HG03097 (cell line): ENCODE measurements at regions not wholly inside any gene's neighbourhood (a gene's known extent, or its start where the extent isn't known, plus 50 kb on each side); places are given as distances from the start of the nearest gene placed in this dataset.
A peak's percentile ranks its signal among the peaks of the same experiment; 100 is the strongest.

Experiments used
- ATAC-seq: cut with Tn5 transposase; IDR thresholded peaks from one replicate; pipeline ENCODE4 v1.9.1; 2021; ENCODE audit not compliant: unreplicated experiment, low FRiP score

DNA sequence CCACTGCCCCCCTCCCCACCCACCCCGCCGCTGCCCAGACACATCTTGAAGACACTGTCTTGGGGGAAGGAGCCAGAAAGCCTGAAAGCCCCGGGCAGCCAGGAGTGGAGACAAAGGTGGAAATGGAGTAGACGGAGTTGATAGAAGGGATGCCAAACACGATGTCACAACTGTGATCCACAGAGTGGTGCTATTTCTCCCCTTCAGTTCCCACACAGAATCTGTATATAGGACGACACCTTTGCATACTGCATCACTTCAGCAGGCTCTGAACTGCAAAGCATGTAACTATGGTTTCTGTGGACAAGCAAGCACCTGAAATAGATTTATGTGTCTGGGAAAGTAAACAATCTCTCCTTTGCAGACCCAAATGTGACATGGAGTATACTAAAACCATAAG lies 56.4 kb upstream of the F13A1 start:
- no peak for ATAC-seq

DNA sequence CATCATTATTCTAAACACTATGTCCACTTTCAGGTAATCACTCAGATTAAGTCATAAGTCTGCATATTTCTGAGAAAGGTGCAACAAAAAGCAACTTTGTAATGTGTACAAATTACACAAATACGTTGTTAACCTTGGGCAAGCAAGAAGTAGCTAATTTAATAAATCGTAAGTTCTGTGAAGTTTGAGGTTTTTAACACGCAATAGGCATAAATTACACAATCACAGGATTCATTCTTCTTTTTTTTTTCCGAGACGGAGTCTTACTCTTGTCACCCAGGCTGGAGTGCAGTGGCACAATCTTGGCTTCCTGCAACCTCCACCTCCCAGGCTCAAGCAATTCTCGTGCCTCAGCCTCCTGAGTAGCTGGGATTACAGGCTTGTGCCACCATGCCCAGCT lies 57.2 kb upstream of the F13A1 start:
- ATAC-seq: no peak

DNA sequence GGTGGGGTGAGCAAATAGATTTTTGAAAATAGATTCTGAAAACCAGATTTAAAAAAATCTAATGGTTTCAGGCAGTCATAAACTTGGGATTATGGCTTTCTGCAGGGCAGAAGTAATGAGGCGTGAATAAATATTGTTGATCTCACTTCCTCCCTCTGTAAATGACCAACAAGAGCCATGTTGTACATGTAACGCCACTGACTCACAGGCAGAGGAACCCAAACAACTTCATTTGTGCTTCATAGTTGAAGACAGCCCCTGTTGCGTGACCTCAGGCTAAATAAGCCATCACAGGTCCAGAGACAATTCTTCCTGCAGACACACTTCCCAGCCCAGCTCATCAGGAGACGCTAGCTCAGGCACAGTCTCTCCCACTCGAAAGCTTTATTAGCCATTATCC lies 59.1 kb upstream of the F13A1 start:
- peak; percentile 45 for ATAC-seq

DNA sequence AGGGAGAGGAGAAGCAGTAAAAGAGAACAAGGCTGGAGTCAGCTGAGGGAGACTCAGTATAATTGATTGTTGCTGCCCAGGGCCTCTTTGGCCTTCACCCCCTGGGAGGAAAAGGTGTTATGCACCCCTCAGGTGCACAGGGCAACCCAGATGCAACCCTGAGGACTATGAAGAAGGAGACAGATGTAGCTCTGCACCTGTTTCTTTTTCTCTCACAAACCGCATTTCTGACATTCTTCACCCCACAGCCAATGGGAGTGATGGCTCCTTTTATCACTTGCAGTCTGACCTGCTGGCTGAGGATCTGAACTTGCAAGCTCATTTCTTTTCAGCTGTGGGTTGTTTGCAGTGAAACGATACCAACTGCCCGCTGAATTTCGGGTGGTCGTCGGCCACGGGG lies 64.1 kb upstream of the F13A1 start:
- ATAC-seq: no peak

DNA sequence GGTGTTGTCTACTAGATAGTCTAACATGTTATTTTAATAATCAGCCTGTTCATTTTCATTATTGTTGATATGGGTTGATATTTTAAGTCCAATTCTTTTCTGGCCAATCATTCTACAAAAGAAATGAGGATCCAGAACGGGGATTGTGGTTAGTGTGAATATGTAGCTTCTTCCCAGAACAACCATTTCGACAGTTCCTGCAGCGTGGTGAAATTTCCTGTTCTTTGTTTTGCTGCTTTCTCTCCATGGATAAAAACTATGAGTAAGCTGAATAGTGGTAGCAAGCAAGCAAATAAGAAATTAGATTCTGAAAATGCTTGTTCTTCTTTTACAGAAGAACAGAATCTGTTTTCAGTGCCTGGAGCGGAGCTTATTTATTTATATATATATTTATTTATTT lies 65.5 kb upstream of the F13A1 start:
- ATAC-seq: no peak

DNA sequence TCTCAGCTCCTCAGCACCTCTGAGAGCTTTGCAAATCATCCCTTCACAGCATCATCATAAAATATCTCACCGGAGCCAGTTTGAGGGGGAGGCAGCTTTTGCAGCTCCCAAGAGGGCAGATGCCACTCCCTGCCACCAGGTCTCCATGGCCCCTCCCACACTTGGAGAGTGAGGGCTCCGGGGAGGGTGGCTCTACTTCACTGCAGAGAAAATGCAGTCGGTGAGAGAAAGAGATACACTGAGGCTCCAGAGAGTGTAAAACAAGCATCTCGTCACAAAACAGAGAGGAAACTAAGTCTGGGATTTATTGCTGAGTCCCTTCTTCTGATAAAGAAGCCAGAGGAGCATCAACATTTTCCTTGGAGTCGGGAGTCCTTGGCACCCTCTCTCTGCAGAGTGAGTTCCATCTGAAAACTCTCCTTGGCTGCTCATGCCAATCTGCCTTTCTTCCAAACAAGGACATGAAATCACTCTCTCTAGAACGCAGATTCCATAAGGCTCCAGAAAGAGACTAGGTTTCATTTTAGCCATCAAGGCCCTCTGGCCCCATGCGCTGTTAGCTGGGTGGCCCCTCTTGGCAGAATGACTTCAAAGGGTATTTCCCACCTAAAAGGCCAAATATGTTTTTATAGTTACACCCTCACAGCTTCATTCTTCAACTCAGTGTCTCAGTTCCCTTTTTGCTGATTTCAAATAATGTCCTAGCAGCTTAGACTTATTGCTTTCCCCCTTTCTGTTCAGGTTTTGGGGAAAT lies 70.6 kb upstream of the F13A1 start:
- no peak for ATAC-seq

DNA sequence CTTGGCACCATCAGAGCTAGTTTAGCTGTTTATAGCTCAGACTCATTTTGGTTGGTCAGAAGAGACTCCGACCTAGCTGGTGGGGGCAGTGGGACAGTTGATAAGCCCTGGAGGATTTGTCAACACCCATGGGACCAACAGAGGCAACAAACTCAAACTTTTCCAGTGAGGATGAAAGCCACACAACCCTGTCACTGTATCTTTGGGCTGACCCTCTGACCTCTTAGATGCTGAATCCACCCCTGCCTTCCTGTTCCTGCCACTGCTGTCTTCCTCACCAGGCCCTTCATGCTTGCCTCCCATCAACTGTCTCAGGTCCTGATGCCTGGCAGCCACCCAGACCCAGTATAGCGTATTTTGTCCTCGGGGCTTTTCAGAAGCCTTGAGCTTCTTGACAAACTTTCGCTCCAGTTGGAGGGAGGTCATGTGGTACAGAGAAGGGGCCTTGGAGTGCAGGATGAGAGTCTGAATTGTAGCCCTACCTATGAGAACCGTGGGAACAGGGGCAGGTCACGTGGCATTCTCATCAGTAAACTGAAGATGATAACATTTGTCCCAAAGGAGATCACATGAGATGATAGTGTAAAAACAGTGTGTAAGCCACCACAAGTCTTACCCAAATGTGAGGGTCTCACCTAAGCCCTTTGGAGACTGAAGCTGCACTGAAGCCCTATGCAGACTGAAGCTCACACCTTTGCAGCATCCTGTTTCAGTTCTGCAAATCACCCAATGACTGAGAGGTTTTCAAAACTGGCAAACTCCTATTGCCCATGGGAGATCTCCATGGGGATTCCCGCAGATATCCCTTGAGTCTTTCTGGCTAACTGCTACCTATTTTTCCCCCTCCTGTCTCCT lies 72.0 kb upstream of the F13A1 start:
- peak; percentile 65 for ATAC-seq

DNA sequence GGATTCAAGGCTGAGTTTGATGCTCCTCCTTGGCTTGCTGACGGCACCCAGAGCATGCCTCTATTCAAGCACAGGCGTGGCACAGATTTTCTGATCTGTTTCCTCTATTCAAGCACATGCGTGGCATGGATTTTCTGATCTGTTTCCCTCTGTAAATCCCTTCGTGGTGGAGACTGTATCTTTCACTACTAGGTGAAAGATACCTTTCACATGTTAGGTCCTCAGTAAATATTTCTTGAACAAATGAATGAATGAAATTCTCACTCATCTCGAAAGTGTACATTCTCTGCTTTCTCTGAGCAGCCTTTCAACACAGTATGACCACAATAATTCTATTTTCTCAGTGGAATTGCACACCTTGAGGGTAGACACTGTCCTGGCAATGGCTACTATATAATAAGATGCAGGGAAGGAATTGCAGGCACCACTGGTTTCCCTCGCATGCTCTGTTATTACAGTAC lies 72.6 kb upstream of the F13A1 start:
- ATAC-seq: peak; percentile 3

DNA sequence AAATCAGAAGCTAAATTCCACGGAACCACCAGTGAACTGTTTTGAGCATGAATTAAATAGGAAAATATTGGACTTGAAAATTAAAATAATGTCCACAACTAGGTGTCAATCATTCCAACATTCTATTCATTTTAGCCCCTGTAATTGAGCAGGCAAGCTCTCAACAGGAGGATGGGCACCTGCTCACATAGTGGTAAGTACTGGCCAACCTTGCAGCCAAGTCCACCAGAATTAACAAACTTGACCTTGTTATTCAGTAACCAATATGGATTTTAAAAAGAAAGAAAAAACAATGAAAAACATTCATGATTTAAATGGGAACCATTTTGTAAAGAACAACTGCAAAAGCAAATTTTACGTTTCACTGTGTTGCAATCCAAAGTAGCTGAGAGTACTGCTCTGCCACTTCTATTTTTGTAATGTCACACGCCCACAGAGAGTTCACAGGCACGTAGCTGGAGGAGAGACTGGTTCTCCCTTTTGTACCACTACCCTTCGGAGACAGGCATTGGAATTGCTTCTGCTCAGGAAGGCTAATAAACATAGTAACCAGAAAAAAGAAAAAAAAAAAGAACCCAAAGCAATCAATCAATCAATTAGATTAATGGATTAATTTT lies 75.2 kb upstream of the F13A1 start:
- ATAC-seq: no peak

DNA sequence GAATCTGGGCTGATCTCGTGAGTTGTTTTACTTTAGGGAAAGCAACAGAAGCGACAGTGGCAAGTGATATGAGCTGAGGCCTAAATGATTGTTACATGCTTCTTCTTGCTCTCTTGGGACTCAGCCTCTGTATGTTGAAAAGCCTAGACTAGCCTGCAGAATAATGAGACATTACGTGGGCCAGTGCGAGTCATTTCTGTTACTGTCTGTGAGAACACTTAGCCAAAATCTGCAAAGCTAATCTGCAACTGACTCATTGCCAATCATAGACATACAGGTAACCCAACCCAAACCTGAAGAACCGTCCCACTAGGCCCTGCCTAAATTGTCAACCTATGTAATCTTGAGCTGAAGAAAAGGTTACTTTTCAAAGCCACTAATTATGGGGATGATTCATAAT lies 77.4 kb upstream of the F13A1 start:
- no peak for ATAC-seq

DNA sequence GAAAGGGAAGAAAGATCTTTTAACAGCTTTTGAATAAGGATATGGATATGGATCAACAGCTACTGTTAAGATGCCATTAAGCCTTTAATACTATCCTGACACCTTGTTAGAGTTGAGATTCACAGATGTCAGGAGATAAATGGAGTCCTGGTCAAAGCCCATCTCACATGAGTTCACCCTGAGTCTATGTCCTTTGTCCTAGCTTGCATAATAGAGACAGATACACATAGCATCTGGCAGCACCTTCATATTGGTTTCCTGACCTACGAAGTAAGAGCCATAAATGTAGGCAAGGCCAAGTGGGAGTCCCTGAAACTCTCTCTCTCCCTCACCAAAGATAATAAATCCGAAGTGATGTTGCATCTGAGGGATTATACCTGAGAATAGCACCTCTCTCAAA lies 79.1 kb upstream of the F13A1 start:
- no peak for ATAC-seq

DNA sequence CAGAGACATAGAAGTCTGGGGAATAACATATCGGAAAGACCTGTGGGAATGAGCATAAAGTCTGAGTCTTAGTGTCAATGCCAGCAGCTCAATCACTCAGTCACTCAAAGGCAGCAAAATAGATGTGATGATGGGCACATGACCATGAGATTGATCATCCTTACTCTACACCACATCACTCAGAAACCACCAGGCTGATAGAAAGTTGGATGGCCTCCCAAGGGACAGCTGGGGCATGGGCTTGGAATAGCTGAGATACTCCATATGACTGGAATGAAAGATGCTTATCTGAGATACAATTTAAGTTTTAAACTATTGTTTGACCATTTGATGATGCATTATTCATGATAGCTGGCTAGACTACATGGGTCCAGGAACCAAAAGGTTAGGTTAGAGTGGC lies 80.9 kb upstream of the F13A1 start:
- no peak for ATAC-seq

DNA sequence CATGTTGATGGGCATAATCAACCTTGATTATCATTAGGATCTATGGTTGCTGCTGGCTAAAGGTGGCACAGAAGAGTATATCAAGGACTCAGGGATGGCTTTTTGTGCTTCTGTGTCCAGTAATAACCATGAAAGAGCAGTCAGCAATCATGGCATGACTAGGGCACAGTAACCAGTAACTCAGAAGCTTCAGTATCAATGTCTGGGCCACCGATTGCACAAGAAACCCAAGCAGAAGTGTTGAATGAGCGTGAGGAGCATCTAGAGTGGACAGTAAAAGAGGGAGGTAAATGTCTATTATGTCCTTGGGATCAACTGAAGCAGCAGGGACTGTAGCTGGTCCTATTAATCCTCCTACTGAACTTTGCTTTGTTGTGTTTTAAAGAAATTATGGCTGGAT lies 81.5 kb upstream of the F13A1 start:
- ATAC-seq: no peak

DNA sequence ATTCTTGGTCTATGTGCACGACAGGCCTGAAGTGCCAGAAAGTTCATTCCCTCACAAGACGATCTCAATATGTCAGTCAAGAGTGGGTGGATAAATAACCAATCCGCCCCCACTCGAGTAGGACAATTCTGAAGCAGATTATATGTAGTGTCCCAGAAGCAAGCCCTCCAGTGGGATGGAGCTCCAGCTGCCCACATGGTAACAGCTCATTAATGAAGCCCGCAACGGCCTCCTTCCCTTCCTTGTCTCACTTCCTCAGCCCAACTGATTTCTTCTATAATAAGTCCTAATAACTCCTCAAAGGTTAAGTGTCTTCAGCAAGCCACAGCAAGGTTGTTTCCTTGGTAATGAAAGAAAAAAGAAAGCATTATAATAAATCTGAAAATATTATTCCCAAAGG lies 82.1 kb upstream of the F13A1 start:
- ATAC-seq: no peak

DNA sequence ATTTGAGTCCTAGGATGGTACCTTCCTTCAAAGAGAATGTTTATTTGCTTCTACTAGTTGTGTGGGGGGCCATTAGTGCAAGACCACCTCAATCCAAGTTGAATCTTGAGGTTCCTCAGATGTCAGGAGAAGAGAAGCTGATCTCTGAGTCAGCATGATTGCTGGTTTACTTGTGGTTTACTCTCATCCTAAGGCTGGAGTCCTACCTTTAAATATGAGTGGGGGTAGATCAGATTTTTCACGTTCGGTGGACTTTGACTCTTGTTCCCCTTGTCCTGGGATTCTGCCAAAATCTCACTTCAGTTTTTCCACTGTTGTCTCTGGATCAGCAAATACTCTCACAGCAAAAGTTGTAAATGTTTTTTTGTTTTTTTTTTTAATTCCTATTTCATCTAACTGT lies 84.6 kb upstream of the F13A1 start:
- ATAC-seq: no peak

DNA sequence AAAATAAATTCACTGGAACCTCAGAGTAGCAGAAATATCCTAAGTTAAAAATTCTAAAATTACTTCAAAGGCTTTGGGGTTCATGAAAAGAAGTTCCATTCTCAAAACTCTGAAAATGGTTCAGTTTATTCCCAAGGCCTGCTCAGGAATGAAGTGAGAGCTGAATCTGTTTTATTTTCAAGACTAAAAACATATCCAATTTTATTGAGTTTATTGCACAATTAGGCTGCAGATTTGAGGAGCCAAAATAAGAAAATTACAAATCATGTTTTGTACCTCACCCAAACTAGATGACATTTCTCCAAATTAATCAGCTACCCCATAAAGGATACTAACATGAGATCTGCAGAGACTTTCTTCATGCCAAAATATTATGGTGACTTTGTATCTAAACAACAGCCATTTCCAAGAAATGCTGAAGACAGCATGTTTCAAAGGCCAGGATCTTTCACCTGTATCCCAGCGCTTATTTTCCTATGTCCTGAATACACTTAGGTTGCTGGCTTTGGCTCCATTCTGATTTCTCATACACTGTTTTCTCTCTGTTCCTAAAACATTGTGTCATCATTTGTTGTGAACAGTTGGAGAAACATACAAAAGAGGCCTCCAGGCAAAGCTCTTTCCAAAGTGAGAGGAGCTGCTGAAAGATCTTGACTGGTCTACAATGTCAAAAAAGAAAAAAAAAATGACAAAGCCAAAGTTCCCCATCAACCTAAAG lies 85.7 kb upstream of the F13A1 start:
- ATAC-seq: no peak

DNA sequence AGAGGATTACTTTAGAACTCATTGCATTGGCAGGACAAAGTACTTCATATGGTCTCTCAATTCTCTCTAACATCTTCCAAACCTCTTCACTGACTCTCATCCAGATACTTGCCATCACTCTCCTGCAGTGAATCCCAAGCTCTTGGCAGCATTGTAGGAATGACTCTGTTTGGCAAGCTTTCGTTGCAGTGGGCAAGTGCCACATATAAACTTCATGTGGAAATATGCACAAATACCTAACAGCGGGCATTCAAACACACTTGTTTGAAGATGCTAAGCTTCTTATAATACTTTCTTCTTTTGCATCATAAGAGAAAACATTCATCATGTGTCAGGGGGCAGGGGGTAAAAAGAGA lies 86.2 kb upstream of the F13A1 start:
- ATAC-seq: no peak

DNA sequence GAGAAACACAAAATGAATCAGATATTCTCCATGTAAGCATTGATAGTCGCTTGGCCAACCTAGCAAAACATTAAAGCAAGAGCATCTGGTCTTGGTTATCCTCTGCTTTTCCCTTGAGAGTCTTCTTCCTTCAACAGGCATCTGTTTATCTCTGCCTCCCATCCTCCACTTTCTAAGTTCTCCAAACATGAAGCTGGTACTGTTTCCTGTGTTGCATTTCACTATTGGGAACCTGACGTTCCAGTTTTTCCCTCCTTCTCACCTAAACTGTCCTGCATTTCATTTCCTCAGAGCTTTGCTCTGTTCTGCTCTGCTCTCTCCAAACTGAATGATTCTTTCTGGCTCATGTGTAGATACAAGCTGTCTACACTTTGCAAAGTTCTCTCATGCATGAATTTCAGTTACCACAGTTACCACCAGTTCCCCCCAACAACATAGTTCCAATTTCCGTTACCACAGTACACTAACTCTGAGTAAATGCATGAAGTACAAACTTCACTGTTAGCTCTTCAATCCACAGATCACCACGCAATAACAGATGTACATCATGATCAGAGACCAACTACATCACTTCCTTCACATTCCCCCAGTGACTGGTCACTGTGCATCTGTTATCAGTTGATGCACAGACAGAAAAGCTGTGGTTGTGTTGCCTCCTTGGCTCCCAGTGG lies 86.7 kb upstream of the F13A1 start:
- peak; percentile 95 for ATAC-seq

DNA sequence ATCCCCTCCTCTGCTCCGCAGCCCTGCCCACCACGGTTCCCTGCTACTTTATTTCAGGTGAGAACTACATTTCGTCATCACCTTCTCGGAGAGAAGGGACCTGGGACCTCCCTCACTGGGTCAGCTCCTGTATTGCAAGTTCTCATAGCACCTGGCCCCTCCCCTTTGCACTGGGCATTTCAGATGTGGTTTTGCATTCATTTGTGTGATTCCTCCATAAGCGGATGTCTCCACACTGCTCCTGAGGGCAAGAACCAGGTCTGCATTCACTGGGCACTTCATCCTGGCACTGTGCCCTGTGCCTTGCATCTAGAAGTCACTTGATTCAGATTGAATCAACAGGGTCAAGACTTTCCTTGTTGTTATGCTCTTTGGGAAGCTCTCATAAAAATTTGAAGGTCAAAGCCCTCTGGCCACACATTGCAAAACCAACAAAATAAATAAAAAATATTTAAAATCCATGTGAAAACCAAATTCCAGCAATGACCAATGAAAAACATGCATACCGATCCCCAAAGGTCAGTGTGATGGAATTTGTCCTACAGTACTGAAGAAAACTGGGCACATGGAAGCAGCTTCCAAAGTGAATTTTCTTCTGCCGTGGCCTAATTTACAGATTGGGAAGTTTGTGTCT lies 89.1 kb upstream of the F13A1 start:
- ATAC-seq: no peak

DNA sequence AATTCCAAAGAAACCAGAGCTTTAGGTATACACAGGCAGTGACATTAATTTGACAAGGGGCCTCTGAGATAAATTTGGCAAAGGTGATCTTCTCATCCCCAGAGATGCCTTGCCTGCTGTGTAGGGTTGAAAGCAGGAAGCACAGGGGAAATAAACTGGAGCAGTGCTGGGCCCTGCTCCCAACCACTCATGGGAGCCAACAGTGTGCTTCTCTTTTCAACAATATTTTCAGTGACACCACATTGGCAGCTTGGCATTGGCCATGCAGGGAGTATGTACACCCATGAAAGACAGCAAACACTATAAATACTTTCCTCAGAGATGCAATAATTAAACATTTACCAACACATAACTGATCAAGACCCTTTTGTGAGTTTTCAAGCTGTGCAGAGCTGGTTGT lies 90.7 kb upstream of the F13A1 start:
- no peak for ATAC-seq
